ENCODE measurements at regions not wholly inside any gene's neighbourhood (a gene's known extent, or its start where the extent isn't known, plus 50 kb on each side); places are given as distances from the start of the nearest gene placed in this dataset.
"Not testable (repeated sequence)": the region's sequence is repeated elsewhere in the genome, so short reads cannot be mapped to it uniquely, and the experiment has no call there.

DNA sequence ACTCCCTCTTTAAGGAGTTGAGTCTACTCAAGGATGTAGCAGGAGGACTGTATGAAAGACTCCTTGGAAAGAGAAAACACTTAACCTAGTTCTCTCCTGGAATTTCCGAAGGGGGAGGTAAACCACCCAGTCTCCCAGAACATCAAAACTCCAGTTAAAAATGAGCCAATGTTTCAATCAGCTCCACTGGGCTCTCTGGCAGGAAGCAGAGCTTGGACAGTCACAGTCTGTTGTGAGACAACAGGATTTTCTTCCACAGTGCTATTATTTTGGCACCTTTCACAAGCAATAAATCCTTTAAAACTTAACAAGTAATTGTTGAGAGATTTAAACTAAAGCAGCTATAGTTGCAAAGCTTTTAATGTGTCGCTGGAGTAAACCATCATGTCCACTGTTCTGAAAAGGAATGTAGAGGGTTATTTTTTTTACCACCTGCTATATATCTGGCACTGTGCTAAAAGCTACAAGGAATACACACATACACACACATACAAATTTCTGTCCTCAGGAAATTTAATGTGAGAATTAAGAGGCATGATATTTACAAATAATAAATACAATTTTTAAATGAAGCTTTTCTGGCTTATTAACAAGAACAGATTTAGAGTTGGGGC is 229.2 kb upstream of the INTU start:
- CTCF ChIA-PET = no interaction called here
- no peak for DNase-seq
- Mint-ChIP-seq H3K4me3 (no peak overlapping the region), H3K27me3 (ENCODE audit: low read depth) (no peaks in the 10 kb centered on the region), H3K9me3 (peaks cover 6% of the 10 kb centered on the region), H3K36me3 (ENCODE audit: low read depth) (no peaks in the 10 kb centered on the region), H3K27ac (no peak overlapping the region), H3K4me1 (ENCODE audit: low read depth) (no peaks in the 10 kb centered on the region)
- intact Hi-C loops (cut with micrococcal nuclease) = no loop called here

DNA sequence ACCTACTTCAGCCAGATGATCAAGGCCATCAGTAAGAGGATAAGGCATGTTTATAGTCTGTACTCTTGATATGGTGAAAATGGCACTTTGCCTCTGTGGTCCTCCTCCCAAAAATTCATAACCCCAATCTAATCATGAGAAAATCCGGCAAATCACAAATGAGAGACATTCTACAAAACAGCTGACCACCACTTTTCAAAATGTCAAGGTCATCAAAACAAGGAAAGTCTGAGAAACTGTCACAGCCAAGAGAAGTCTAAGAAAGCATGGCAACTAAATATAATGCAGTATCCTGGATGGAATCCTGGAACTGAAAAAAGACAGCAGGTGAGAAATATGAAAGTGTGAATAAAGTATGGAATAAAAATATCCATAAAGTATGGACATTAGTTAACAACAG is 226.6 kb upstream of the INTU start:
- CTCF ChIA-PET = no interaction called here
- intact Hi-C loops (cut with micrococcal nuclease) = no loop called here
- Mint-ChIP-seq H3K4me3 (no peak overlapping the region), H3K4me1 (ENCODE audit: low read depth) (no peaks in the 10 kb centered on the region), H3K27me3 (ENCODE audit: low read depth) (no peaks in the 10 kb centered on the region), H3K9me3 (peaks cover 6% of the 10 kb centered on the region), H3K27ac (no peak overlapping the region), H3K36me3 (ENCODE audit: low read depth) (no peaks in the 10 kb centered on the region)
- DNase-seq = no peak

DNA sequence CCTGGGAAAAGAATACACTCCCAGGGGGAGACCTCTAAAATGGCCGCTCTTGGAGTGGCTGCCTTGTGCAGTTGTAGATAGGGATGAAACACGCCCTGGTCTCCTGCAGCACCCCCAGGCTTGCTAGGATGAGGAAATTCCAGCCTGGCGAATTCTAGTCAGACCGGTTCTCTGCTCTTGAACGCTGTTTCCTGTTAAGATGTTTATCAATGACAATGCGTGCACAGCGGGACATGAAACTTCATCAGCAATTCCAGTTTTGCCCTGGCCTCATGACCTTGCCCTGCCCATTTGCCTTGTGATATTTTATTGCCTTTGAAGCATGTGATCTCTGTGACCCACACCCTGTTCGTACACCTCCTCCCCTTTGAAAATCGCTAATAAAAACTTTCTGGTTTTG is 225.2 kb upstream of the INTU start:
- H3K9me3 Mint-ChIP-seq; H3K36me3 Mint-ChIP-seq (ENCODE audit: low read depth); H3K4me3 Mint-ChIP-seq; DNase-seq; H3K4me1 Mint-ChIP-seq (ENCODE audit: low read depth); CTCF ChIA-PET; H3K27me3 Mint-ChIP-seq (ENCODE audit: low read depth); intact Hi-C loops (cut with micrococcal nuclease); H3K27ac Mint-ChIP-seq: not testable (repeated sequence)

DNA sequence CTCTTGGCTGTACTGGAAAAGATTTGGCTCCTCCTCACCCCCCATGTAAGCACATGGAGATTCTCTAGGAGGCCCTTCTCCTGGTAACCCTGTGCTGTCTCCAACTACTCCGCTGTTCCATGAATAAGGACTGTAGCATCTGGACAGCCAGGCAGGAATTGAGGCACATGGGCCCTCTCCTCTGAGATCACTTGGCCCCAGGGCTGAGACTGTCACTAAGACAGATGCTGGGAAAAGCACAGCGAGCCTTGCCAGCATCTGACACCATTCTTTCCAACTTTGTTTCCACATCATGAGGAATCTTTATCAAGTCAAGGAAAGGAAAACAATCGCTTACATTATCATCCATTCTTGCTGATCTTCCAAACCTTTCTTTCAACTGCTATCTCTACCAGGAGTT is 222.6 kb upstream of the INTU start:
- Mint-ChIP-seq H3K27ac (no peak overlapping the region), H3K9me3 (peaks cover 6% of the 10 kb centered on the region), H3K27me3 (ENCODE audit: low read depth) (no peaks in the 10 kb centered on the region), H3K4me1 (ENCODE audit: low read depth) (no peaks in the 10 kb centered on the region), H3K4me3 (no peak overlapping the region), H3K36me3 (ENCODE audit: low read depth) (no peaks in the 10 kb centered on the region)
- intact Hi-C loops (cut with micrococcal nuclease) = no loop called here
- CTCF ChIA-PET = no interaction called here
- DNase-seq = no peak

DNA sequence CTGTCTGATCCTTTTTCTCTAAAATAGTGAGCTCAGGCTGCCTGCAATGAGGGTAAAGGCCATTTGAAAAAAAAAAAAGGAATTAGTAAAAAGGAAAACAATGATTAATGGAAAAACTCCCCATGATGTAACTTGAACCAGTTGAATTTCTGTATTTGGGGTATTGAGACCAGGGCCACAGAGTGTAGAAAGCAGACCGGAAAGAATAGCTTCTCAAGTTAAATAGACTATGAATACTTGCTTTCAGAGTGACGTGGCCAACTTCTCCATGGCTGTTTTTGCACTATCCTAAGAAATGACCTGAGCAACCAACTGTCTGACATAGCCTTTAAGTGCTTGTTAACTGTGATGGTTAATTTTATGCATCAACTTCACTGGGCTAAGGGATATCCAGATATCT is 222.1 kb upstream of the INTU start:
- CTCF ChIA-PET = no interaction called here
- Mint-ChIP-seq H3K4me1 (ENCODE audit: low read depth) (no peaks in the 10 kb centered on the region), H3K27me3 (ENCODE audit: low read depth) (no peaks in the 10 kb centered on the region), H3K36me3 (ENCODE audit: low read depth) (no peaks in the 10 kb centered on the region), H3K27ac (no peak overlapping the region), H3K4me3 (no peak overlapping the region), H3K9me3 (peaks cover 6% of the 10 kb centered on the region)
- intact Hi-C loops (cut with micrococcal nuclease) = no loop called here
- no peak for DNase-seq

DNA sequence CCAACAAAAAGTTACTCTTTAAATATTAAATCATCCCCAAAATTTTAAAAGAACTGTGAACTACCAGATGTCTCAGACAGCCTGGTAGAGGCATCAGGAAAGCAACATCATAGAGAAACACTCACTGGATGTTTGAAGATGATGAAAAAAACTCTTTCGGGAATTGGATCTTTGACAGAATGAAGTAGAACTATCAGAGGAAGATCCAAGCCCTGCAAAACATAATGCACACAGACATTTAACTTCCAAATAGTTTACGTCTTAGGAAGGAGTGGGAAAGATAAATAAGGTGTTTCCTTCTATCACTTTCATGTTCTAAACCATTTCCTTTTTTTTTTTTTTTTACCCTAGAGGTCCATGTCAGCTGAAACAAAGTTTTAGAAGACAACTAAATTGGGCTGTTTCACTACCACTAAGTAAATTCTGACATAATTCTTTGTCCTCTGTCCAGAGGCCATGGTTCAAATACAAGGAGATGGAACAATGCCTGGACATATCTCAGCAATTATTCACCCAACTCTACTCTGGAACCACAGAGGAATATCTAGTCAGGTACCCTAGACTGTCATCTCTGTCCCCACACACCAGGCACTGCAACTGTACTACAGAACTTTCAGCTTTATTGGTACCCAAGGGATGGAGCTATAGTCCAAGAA is 217.7 kb upstream of the INTU start:
- no peaks in the 10 kb centered on the region for H3K9me3 Mint-ChIP-seq
- H3K36me3 Mint-ChIP-seq (ENCODE audit: low read depth) = no peaks in the 10 kb centered on the region
- CTCF ChIA-PET = no interaction called here
- no peaks in the 10 kb centered on the region for H3K27me3 Mint-ChIP-seq (ENCODE audit: low read depth)
- intact Hi-C loops (cut with micrococcal nuclease) = no loop called here
- H3K27ac Mint-ChIP-seq = no peak overlapping the region
- H3K4me3 Mint-ChIP-seq = no peak overlapping the region
- DNase-seq = no peak
- no peaks in the 10 kb centered on the region for H3K4me1 Mint-ChIP-seq (ENCODE audit: low read depth)

DNA sequence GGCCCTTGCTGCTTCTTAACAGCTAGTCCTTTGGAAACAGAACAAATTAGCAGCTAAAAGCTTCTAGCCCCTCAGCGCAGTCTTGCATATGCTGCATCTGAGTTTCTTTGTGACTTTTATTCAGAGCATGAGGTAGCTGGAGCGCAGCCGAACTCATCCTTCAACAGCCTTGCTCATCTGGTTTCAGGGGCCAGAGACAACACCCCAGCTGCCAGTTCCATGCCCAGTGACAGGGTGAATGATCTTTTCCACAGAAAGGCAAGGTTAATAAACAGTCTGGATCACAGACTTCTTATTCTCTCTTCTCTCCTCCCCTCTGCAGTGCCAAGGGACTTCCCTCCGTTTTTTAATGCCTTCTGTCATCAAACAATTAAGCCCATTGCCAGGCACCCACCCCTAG is 216.6 kb upstream of the INTU start:
- no peaks in the 10 kb centered on the region for H3K27me3 Mint-ChIP-seq (ENCODE audit: low read depth)
- DNase-seq = no peak
- H3K27ac Mint-ChIP-seq = no peak overlapping the region
- no peaks in the 10 kb centered on the region for H3K4me1 Mint-ChIP-seq (ENCODE audit: low read depth)
- no peaks in the 10 kb centered on the region for H3K36me3 Mint-ChIP-seq (ENCODE audit: low read depth)
- intact Hi-C loops (cut with micrococcal nuclease) = no loop called here
- CTCF ChIA-PET = no interaction called here
- H3K4me3 Mint-ChIP-seq = no peak overlapping the region
- no peaks in the 10 kb centered on the region for H3K9me3 Mint-ChIP-seq

DNA sequence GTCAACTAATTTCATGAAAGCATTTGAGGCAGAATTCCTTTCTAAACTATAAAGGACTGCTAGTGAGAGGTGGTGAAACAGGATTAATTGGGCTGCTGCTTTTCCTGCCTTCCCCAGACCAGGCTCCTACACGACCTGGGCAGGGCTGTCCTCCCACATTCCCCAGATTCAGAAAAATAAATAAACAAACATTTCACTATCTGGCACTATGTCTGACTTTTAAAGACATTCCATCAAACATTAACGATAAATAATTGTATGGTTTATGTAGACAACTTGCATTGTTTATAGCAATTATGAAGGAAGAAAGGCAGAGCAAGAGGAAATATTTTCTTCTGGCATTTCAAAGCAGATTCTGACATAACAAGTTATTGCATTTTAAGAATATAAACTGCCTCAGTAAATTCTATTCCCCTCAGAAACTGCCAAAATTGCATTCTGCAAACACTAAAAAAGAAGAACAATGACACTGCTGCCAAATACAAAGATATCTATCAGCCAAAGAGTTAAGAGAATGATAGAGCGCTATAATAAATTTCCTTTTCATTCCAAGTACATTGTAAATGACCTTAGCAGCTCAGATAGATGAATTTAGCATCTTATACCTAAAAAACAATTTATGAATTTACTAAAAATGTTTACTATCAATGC is 214.7 kb upstream of the INTU start:
- no peaks in the 10 kb centered on the region for H3K36me3 Mint-ChIP-seq (ENCODE audit: low read depth)
- intact Hi-C loops (cut with micrococcal nuclease) = no loop called here
- no peaks in the 10 kb centered on the region for H3K27me3 Mint-ChIP-seq (ENCODE audit: low read depth)
- no peak for DNase-seq
- H3K4me1 Mint-ChIP-seq (ENCODE audit: low read depth) = no peaks in the 10 kb centered on the region
- no peak overlapping the region for H3K4me3 Mint-ChIP-seq
- H3K9me3 Mint-ChIP-seq = no peaks in the 10 kb centered on the region
- H3K27ac Mint-ChIP-seq = no peak overlapping the region
- CTCF ChIA-PET = no interaction called here

DNA sequence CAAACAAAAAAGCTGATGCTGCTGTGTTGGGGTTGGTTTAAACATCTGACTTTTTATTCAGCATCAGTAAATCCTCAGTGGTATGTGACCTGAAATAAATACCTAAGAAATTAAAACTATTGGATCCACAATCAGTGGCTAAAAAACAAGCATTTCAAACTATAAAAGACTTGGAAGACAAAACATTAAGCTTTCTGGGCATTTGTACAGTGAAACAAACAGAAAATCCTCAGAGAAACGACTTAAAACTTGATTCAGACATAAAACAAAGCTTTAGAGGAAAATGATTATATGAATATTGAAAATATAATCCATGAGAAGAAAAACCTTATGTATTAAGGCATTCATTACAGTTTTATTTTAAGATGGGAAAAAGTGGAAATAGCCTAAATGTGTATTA is 213.3 kb upstream of the INTU start:
- no peak overlapping the region for H3K27ac Mint-ChIP-seq
- H3K9me3 Mint-ChIP-seq = no peaks in the 10 kb centered on the region
- H3K27me3 Mint-ChIP-seq (ENCODE audit: low read depth) = no peaks in the 10 kb centered on the region
- H3K4me3 Mint-ChIP-seq = no peak overlapping the region
- no peaks in the 10 kb centered on the region for H3K4me1 Mint-ChIP-seq (ENCODE audit: low read depth)
- DNase-seq = no peak
- intact Hi-C loops (cut with micrococcal nuclease) = no loop called here
- CTCF ChIA-PET = interaction anchor here (0.7 kb wide), 1 partner anchor 39 kb away, joined by 3 read pairs; no protein-coding TSS in a partner anchor
- H3K36me3 Mint-ChIP-seq (ENCODE audit: low read depth) = no peaks in the 10 kb centered on the region

DNA sequence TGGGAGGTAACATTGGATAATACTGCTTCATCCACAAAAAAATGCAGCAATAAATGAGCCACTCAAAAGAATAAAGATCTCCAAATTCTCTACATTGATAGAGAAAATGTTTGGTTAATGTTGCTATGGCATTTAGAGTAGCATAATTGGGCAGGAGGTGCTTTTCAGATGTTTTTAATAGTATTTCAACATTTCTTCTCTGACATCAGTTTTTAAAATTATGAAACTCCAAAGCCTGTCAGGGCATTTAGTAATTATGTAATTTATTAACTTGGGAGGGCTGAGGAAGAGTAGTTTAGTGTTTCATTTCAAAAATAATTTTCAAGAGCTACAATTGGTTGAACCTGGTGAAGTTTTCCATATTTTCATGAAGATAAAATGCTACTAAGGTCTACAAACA is 211.3 kb upstream of the INTU start:
- CTCF ChIA-PET = no interaction called here
- Mint-ChIP-seq H3K9me3 (no peaks in the 10 kb centered on the region), H3K4me3 (no peak overlapping the region), H3K27me3 (ENCODE audit: low read depth) (no peaks in the 10 kb centered on the region), H3K36me3 (ENCODE audit: low read depth) (no peaks in the 10 kb centered on the region), H3K27ac (no peak overlapping the region), H3K4me1 (ENCODE audit: low read depth) (no peaks in the 10 kb centered on the region)
- DNase-seq = no peak
- intact Hi-C loops (cut with micrococcal nuclease) = no loop called here

DNA sequence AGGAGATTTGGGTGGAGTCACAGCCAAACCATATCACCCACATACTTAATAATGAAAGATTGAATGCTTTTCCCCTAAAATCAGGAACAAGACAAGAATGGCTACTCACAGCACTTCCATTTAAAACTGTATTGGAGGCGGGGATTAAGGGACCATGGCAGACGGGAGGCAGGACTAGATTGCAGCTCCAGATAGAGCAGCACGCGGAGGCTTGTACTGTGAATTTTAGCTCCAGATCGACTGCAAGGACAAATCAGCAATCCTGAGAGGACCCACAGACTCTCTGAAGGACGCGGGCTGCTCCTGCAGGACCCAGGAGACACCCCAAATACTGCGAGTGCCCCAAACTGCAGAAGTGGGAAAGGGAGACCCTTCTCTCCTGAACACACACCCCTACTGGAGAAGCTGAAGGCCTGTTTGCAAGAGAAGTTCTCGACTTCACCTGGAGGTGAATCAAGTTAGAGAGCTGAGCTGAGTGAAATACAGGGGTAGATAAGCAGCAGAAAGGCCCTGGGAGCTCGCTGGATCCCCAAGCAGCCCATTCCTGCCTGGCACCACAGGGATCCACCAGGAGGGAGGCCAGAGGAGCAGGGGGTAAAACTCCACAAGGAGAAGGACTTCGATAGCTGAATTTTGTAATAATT is 207.4 kb upstream of the INTU start:
- H3K27me3 Mint-ChIP-seq (ENCODE audit: low read depth) = no peaks in the 10 kb centered on the region
- no peak overlapping the region for H3K27ac Mint-ChIP-seq
- CTCF ChIA-PET = no interaction called here
- intact Hi-C loops (cut with micrococcal nuclease) = no loop called here
- H3K4me1 Mint-ChIP-seq (ENCODE audit: low read depth) = no peaks in the 10 kb centered on the region
- H3K4me3 Mint-ChIP-seq = no peak overlapping the region
- DNase-seq = no peak
- H3K36me3 Mint-ChIP-seq (ENCODE audit: low read depth) = no peaks in the 10 kb centered on the region
- H3K9me3 Mint-ChIP-seq = peaks cover 1% of the 10 kb centered on the region

DNA sequence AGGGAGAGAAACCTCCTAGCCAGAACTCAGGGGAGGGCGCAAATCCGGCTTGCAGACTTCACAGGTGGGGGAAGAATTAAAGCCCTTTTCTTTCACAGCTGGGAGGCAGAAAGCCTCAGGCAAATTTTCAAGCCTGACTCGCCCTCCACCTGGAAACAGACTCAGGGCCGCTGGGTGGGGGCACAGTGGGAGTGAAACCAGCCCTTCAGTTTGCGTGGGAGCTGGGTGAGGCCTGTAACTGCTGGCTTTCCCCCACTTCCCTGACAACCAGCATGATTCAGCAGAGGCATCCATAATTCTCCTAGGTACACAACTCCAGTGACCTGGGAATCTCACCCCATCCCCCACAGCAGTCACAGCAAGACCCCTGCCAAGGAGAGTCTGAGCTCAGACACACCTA is 206.9 kb upstream of the INTU start:
- peaks cover 1% of the 10 kb centered on the region for H3K9me3 Mint-ChIP-seq
- H3K4me3 Mint-ChIP-seq = no peak overlapping the region
- intact Hi-C loops (cut with micrococcal nuclease) = no loop called here
- H3K27ac Mint-ChIP-seq = no peak overlapping the region
- DNase-seq = no peak
- no peaks in the 10 kb centered on the region for H3K4me1 Mint-ChIP-seq (ENCODE audit: low read depth)
- no peaks in the 10 kb centered on the region for H3K36me3 Mint-ChIP-seq (ENCODE audit: low read depth)
- CTCF ChIA-PET = no interaction called here
- no peaks in the 10 kb centered on the region for H3K27me3 Mint-ChIP-seq (ENCODE audit: low read depth)

DNA sequence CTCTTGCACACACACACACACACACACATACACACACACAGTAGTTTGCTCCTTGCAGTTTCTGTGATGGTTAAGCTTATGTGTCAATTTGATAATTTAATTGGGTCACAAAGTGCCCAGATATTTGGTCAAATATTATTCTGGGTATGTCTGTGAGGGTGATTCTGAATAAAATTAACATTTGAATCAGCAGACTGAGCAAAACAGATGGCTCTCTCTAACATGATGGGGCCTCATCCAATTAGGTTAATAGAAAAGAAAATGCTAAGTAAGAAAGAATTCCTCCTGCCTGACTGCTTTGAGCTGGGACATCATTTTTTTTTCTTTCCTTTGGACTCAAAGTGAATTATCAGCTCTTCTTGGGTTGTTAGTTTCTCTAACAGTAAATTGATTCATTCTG is 191.2 kb upstream of the INTU start:
- intact Hi-C loops (cut with micrococcal nuclease) = no loop called here
- Mint-ChIP-seq H3K4me1 (ENCODE audit: low read depth) (no peaks in the 10 kb centered on the region), H3K27ac (no peak overlapping the region), H3K27me3 (ENCODE audit: low read depth) (no peaks in the 10 kb centered on the region), H3K9me3 (no peaks in the 10 kb centered on the region), H3K4me3 (no peak overlapping the region), H3K36me3 (ENCODE audit: low read depth) (no peaks in the 10 kb centered on the region)
- no peak for DNase-seq
- CTCF ChIA-PET = no interaction called here
